A549 (cell line): ENCODE measurements at regions not wholly inside any gene's neighbourhood (a gene's known extent, or its start where the extent isn't known, plus 50 kb on each side); places are given as distances from the start of the nearest gene placed in this dataset.

Experiments used
- ATAC-seq, 2 experiments: fragments of 200-7000 bp in 1 of 2; fragments of >200 bp in 1 of 2; cut with Nextera tagmentation in 1 of 2; cut with Tn5 transposase in 1 of 2; 3 replicates each; pipeline versions ENCODE4 v1.8.0 to v1.9.1; 2018 to 2020; ENCODE audit warnings: mild to moderate bottlenecking in 1 of 2, moderate library complexity in 1 of 2
- CTCF ChIA-PET: fragments of 300-600 bp; sonication (Branson Sonifier 250); formaldehyde crosslinking; extraction: SDS; loops from one replicate; lab custom pipeline; 2021; ENCODE audit warnings: antibody characterized with exemption, inconsistent platforms; lab: Yijun Ruan, JAX
- POLR2A ChIA-PET: fragments of 350-600 bp; formaldehyde crosslinking; extraction: SDS; loops from one replicate; lab custom pipeline; 2021; ENCODE audit warnings: antibody characterized with exemption, inconsistent platforms; lab: Yijun Ruan, JAX
- DNase-seq, 2 experiments: peaks; one replicate each; pipeline versions ENCODE4 v3.0.0 to v3.0.0-alpha.2; 2011 to 2016; ENCODE audit warnings: low read depth in 1 of 2, low spot score in 1 of 2
- FAIRE-seq: peaks from 2 replicates; lab custom pipeline; 2011; peaks lifted over from hg19 to GRCh38; lab: Jason Lieb, UNC
- H3K27ac ChIP-seq, 2 experiments: fragments of >200 bp; sonication (Bioruptor Twin); formaldehyde crosslinking; 3 replicates each; pipeline ENCODE4 v1.5.1; 2016 to 2017
- H3K4me1 ChIP-seq: fragments of >200 bp; sonication (Bioruptor Twin); formaldehyde crosslinking; 3 replicates; pipeline ENCODE4 v1.6.1; 2016
- H3K4me2 ChIP-seq: fragments of >200 bp; sonication (Bioruptor Twin); formaldehyde crosslinking; 3 replicates; pipeline ENCODE4 v1.6.1; 2016
- H3K4me3 ChIP-seq: fragments of >200 bp; sonication (Bioruptor Twin); formaldehyde crosslinking; 3 replicates; pipeline ENCODE4 v1.5.1; 2016
- H3K9me3 ChIP-seq: fragments of >200 bp; sonication (Bioruptor Twin); formaldehyde crosslinking; 3 replicates; pipeline ENCODE4 v1.6.1; 2016
- CBX2 ChIP-seq: fragments of 200-600 bp; sonication (generic); IDR thresholded peaks from 2 replicates; pipeline ENCODE4 v1.6.1; 2016; ENCODE audit warnings: low read depth, mild to moderate bottlenecking, borderline replicate concordance
- CHD2 ChIP-seq: fragments of 150-350 bp; IDR thresholded peaks from 2 replicates; pipeline ENCODE4 v1.6.1; 2014; ENCODE audit warnings: low read length; ENCODE audit not compliant: partially characterized antibody
- CHD4 ChIP-seq: fragments of 200-600 bp; sonication (generic); IDR thresholded peaks from 2 replicates; pipeline ENCODE4 v1.6.1; 2016; ENCODE audit warnings: antibody characterized with exemption, mild to moderate bottlenecking, borderline replicate concordance
- EHMT2 ChIP-seq: fragments of 200-600 bp; sonication (generic); IDR thresholded peaks from 2 replicates; pipeline ENCODE4 v1.6.1; 2016; ENCODE audit warnings: antibody characterized with exemption, low read depth, mild to moderate bottlenecking, moderate library complexity
- EP300 ChIP-seq, 2 experiments: fragments of >200 bp; sonication (Bioruptor Twin); formaldehyde crosslinking; IDR thresholded peaks; 2 replicates in 1 of 2; 3 replicates in 1 of 2; pipeline ENCODE4 v1.6.1; 2016 to 2017
- ESRRA ChIP-seq: fragments of 150-350 bp; IDR thresholded peaks from 2 replicates; pipeline ENCODE4 v1.6.1; 2014; ENCODE audit warnings: mild to moderate bottlenecking, low read length, borderline replicate concordance
- FOSB ChIP-seq: fragments of 250-450 bp; sonication (Bioruptor Pico); IDR thresholded peaks from 2 replicates; pipeline ENCODE4 v1.5.0; 2020; ENCODE audit warnings: mild to moderate bottlenecking, moderate library complexity
- FOSL2 ChIP-seq, 2 experiments: fragments of 450-650 bp in 1 of 2; fragments of >200 bp in 1 of 2; sonication (Bioruptor Twin) in 1 of 2; formaldehyde crosslinking; IDR thresholded peaks; 2 replicates each; pipeline versions ENCODE4 v1.5.0 to v1.6.1; 2016 to 2020; ENCODE audit warnings: mild to moderate bottlenecking in 1 of 2, moderate library complexity in 1 of 2
- HDAC2 ChIP-seq: fragments of 200-600 bp; sonication (generic); IDR thresholded peaks from 2 replicates; pipeline ENCODE4 v1.6.1; 2016
- HOXB13 ChIP-seq: fragments of 250-450 bp; sonication (Bioruptor Pico); IDR thresholded peaks from 2 replicates; pipeline ENCODE4 v1.5.0; 2020; ENCODE audit warnings: low read depth, mild to moderate bottlenecking, moderate library complexity
- MAZ ChIP-seq: fragments of 150-350 bp; IDR thresholded peaks from 2 replicates; pipeline ENCODE4 v1.6.1; 2014; ENCODE audit warnings: antibody characterized with exemption, low read depth, low read length, borderline replicate concordance
- NR3C1 ChIP-seq: fragments of >200 bp; sonication (Bioruptor Twin); formaldehyde crosslinking; IDR thresholded peaks from 3 replicates; pipeline ENCODE4 v1.6.1; 2017
- PHF8 ChIP-seq: fragments of 200-600 bp; sonication (generic); IDR thresholded peaks from 2 replicates; pipeline ENCODE4 v1.6.1; 2016; ENCODE audit warnings: low read depth, mild to moderate bottlenecking, antibody characterized with exemption, moderate library complexity, borderline replicate concordance
- POLR2A ChIP-seq: IDR thresholded peaks from 2 replicates; pipeline ENCODE4 v1.6.1; 2012; ENCODE audit warnings: mild to moderate bottlenecking, low read length
- RAD21 ChIP-seq, 2 experiments: fragments of >200 bp in 1 of 2; sonication (Bioruptor Twin) in 1 of 2; formaldehyde crosslinking in 1 of 2; IDR thresholded peaks in 1 of 2; conservative IDR thresholded peaks in 1 of 2; 2 replicates in 1 of 2; 3 replicates in 1 of 2; pipeline ENCODE4 v1.6.1; 2012 to 2018; ENCODE audit warnings: inconsistent platforms in 1 of 2
- RCOR1 ChIP-seq: fragments of 150-350 bp; IDR thresholded peaks from 2 replicates; pipeline ENCODE4 v1.6.1; 2014; ENCODE audit warnings: antibody characterized with exemption, low read length, low read depth
- RNF2 ChIP-seq: fragments of 200-600 bp; sonication (generic); IDR thresholded peaks from 2 replicates; pipeline ENCODE4 v1.6.1; 2016; ENCODE audit warnings: low read depth, mild to moderate bottlenecking, antibody characterized with exemption, moderate library complexity, borderline replicate concordance
- SREBF2 ChIP-seq: fragments of 450-650 bp; IDR thresholded peaks from 2 replicates; pipeline ENCODE4 v1.6.1; 2014; ENCODE audit warnings: mild to moderate bottlenecking, moderate library complexity
- TP53 ChIP-seq: fragments of 250-450 bp; sonication (Bioruptor Pico); IDR thresholded peaks from 2 replicates; pipeline ENCODE4 v1.5.0; 2021; ENCODE audit warnings: mild to moderate bottlenecking, moderate library complexity
- ZFP36 ChIP-seq: fragments of 450-650 bp; IDR thresholded peaks from 2 replicates; pipeline ENCODE4 v1.6.1; 2014; ENCODE audit warnings: borderline replicate concordance; ENCODE audit not compliant: partially characterized antibody
- ZSCAN20 ChIP-seq: fragments of 250-450 bp; sonication (Bioruptor Pico); IDR thresholded peaks from 2 replicates; pipeline ENCODE4 v1.8.0; 2022; ENCODE audit warnings: mild to moderate bottlenecking, moderate library complexity
- WGBS: methylation state at CpG from one replicate; pipeline ENCODE4 v1.1.6; 2017; ENCODE audit errors: missing lambda C conversion rate; 5-methylcytosine and 5-hydroxymethylcytosine counted together
- TF ChIP-seq, protein P1 (sequence below): fragments of >200 bp; sonication (Bioruptor Twin); formaldehyde crosslinking; IDR thresholded peaks from 3 replicates; pipeline ENCODE4 v1.6.1; 2016
- TF ChIP-seq, protein P2 (sequence below): fragments of 250-450 bp; sonication (Bioruptor Pico); IDR thresholded peaks from 2 replicates; pipeline ENCODE4 v1.5.0; 2021; ENCODE audit warnings: mild to moderate bottlenecking, moderate library complexity, borderline replicate concordance
- TF ChIP-seq, protein P3 (sequence below): fragments of 450-650 bp; IDR thresholded peaks from 2 replicates; pipeline ENCODE4 v1.6.1; 2014; ENCODE audit warnings: antibody characterized with exemption
- TF ChIP-seq, protein P4 (sequence below): fragments of 150-350 bp; IDR thresholded peaks from 2 replicates; pipeline ENCODE4 v1.6.1; 2014; ENCODE audit warnings: low read depth, mild to moderate bottlenecking, low read length
- TF ChIP-seq, protein P5 (sequence below): IDR thresholded peaks from 2 replicates; pipeline ENCODE4 v1.6.1; 2012

DNA sequence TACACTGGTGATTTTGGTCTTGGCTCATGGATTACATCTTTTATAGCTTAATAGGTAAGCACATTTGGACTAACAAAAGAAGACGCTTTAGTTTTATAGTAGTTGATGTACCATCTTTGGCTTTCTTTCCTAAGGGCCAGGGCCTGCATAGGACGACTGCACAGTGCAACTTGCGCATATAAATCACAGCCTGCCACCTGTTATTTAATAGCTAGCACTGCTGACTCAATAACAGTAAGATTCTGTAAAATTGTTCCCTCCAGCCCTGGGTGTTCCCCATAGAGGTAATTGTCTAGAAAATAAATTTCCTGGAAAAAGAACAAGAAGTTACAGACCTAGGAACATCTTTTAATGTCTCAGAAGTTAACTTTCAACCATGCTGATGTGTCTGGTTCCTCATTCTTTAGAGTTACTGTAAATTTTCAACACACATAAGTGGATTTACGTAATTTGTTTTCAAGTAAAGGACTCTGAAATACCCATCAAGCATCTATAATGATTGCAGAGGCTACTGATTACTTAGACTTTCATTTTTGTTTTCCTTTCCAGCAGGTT lies 594.2 kb upstream of the NXPH2 start (continued):
- TF ChIP-seq, protein P1, sequence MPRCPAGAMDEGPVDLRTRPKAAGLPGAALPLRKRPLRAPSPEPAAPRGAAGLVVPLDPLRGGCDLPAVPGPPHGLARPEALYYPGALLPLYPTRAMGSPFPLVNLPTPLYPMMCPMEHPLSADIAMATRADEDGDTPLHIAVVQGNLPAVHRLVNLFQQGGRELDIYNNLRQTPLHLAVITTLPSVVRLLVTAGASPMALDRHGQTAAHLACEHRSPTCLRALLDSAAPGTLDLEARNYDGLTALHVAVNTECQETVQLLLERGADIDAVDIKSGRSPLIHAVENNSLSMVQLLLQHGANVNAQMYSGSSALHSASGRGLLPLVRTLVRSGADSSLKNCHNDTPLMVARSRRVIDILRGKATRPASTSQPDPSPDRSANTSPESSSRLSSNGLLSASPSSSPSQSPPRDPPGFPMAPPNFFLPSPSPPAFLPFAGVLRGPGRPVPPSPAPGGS: no peak
- TF ChIP-seq CHD4: no peak
- TF ChIP-seq FOSL2 (IDR thresholded peaks at IDR 0.05): no peak
- TF ChIP-seq FOSL2 (CRISPR knock-in tag; IDR thresholded peaks at IDR 0.05): no peak
- TF ChIP-seq SREBF2: no peak
- no peak for TF ChIP-seq ZFP36
- no peak for TF ChIP-seq ZSCAN20 (CRISPR knock-in tag)

DNA sequence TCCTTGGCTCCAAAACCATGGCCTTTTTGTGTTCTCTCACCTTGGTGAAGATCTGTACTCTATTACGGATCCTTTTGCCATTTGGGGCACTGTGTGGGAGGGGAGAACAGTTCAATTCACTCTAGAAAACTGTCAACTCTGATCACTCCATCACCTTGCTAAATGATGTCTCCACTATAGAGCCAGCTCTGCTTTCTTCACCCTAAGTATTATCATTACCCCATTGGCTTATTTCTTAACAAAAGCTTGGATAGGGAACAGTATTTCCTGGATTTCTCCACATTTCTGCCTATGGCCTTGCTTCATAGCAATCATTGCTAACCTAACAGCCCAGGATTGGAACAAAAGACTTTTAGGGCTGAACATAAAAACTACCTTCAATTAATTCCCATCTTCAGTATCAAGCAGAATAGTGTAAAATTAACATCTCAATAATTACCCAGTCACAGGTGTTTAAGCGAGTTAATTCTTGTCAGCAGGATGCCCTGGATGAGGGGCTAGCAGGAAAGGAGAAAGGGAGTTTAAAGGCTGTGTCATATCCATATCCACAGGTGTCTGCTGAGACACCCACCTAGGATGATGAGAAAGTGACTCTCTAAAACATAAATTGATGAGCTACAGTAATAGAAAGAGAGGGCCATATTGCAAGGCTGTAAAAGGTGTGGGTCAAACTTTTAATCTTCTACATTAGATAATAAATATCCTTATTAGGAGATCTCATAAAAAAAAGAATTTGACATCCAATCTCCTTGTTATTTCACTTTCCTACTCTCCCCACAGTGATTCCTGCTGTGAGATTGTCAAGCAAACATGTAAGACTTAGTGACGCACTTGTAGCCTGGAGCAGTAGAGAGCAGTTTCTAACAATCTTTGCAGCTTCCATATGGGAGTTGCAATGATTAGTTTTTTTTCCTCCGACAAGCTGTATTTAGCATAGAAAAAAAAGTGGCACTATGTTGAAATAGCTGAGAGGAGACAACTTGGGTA lies 589.5 kb upstream of the NXPH2 start:
- no peak for FAIRE-seq
- DNase-seq: no peak
- H3K4me1 ChIP-seq: no peaks in the 10 kb centered on the region
- H3K27ac ChIP-seq: no peak overlapping the region
- 19% methylated on average over 4 of the region's 4 CpGs for WGBS
- ChIA-PET CTCF (no interaction called here), POLR2A (no interaction called here)
- TF ChIP-seq, protein P2, sequence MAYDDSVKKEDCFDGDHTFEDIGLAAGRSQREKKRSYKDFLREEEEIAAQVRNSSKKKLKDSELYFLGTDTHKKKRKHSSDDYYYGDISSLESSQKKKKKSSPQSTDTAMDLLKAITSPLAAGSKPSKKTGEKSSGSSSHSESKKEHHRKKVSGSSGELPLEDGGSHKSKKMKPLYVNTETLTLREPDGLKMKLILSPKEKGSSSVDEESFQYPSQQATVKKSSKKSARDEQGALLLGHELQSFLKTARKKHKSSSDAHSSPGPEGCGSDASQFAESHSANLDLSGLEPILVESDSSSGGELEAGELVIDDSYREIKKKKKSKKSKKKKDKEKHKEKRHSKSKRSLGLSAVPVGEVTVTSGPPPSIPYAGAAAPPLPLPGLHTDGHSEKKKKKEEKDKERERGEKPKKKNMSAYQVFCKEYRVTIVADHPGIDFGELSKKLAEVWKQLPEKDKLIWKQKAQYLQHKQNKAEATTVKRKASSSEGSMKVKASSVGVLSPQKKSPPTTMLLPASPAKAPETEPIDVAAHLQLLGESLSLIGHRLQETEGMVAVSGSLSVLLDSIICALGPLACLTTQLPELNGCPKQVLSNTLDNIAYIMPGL (CRISPR knock-in tag): no peak
- TF ChIP-seq, protein P3, sequence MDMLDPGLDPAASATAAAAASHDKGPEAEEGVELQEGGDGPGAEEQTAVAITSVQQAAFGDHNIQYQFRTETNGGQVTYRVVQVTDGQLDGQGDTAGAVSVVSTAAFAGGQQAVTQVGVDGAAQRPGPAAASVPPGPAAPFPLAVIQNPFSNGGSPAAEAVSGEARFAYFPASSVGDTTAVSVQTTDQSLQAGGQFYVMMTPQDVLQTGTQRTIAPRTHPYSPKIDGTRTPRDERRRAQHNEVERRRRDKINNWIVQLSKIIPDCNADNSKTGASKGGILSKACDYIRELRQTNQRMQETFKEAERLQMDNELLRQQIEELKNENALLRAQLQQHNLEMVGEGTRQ: no peak
- no peak for TF ChIP-seq EHMT2
- no peak for TF ChIP-seq ESRRA
- no peak for TF ChIP-seq NR3C1
- TF ChIP-seq RNF2: no peak
- no peak for TF ChIP-seq CHD2
- no peak for TF ChIP-seq EP300 (IDR thresholded peaks at IDR 0.05)
- no peak for TF ChIP-seq CBX2
- TF ChIP-seq, protein P4, sequence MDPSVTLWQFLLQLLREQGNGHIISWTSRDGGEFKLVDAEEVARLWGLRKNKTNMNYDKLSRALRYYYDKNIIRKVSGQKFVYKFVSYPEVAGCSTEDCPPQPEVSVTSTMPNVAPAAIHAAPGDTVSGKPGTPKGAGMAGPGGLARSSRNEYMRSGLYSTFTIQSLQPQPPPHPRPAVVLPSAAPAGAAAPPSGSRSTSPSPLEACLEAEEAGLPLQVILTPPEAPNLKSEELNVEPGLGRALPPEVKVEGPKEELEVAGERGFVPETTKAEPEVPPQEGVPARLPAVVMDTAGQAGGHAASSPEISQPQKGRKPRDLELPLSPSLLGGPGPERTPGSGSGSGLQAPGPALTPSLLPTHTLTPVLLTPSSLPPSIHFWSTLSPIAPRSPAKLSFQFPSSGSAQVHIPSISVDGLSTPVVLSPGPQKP: no peak
- ATAC-seq: no peak
- no peaks in the 10 kb centered on the region for H3K9me3 ChIP-seq
- no peak overlapping the region for H3K4me2 ChIP-seq
- no peak overlapping the region for H3K4me3 ChIP-seq

DNA sequence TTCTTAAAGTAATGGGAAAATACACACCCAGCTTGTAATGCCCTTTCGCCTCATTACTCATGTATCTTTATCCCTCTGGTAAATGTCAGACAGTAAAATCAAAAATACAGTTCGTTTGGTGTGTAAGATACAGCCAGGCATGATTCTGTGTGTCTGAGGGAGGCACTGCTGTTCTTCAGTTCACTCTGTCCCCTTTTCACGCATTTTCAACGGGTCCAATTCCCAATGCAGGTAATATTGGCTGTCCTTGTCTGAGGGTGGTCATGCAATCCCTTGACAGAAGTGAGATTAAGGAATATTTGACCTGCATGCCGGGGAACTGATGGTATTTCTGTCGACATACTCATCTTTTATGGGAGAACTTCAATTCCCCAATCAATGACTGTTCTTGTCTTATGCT lies 587.2 kb upstream of the NXPH2 start:
- no peak for FAIRE-seq
- no peak for ATAC-seq
- POLR2A ChIA-PET: no interaction called here
- Histone ChIP-seq H3K27ac (no peak overlapping the region), H3K9me3 (no peaks in the 10 kb centered on the region), H3K4me1 (no peaks in the 10 kb centered on the region), H3K4me3 (no peak overlapping the region), H3K4me2 (no peak overlapping the region)
- DNase-seq: no peak
- CTCF ChIA-PET: no interaction called here
- 2% methylated on average over 6 of the region's 6 CpGs for WGBS
- TF ChIP-seq RAD21 (conservative IDR thresholded peaks at IDR 0.05 in 1 of 2, IDR thresholded peaks at IDR 0.05 in 1 of 2): no peak
- TF ChIP-seq, protein P5, sequence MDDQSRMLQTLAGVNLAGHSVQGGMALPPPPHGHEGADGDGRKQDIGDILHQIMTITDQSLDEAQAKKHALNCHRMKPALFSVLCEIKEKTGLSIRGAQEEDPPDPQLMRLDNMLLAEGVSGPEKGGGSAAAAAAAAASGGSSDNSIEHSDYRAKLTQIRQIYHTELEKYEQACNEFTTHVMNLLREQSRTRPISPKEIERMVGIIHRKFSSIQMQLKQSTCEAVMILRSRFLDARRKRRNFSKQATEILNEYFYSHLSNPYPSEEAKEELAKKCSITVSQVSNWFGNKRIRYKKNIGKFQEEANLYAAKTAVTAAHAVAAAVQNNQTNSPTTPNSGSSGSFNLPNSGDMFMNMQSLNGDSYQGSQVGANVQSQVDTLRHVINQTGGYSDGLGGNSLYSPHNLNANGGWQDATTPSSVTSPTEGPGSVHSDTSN: no peak
- no peak for TF ChIP-seq TP53
- TF ChIP-seq RCOR1: no peak
- TF ChIP-seq HDAC2: no peak
- TF ChIP-seq CHD2: no peak
- no peak for TF ChIP-seq FOSB (CRISPR knock-in tag)
- no peak for TF ChIP-seq HOXB13
- TF ChIP-seq PHF8: no peak
- no peak for TF ChIP-seq NR3C1
- no peak for TF ChIP-seq MAZ
- TF ChIP-seq POLR2A: no peak
- TF ChIP-seq ESRRA: no peak
- TF ChIP-seq CHD4: no peak
- no peak for TF ChIP-seq EP300 (IDR thresholded peaks at IDR 0.05)
- TF ChIP-seq CBX2: no peak
